NCI-H2081 (cell line): ENCODE measurements at regions not wholly inside any gene's neighbourhood (a gene's known extent, or its start where the extent isn't known, plus 50 kb on each side); places are given as distances from the start of the nearest gene placed in this dataset.

ENCODE experiments used
- DNase-seq, 2 experiments: peaks; one replicate each; lab custom pipeline; 2025; lab: John Stamatoyannopoulos, UW

DNA sequence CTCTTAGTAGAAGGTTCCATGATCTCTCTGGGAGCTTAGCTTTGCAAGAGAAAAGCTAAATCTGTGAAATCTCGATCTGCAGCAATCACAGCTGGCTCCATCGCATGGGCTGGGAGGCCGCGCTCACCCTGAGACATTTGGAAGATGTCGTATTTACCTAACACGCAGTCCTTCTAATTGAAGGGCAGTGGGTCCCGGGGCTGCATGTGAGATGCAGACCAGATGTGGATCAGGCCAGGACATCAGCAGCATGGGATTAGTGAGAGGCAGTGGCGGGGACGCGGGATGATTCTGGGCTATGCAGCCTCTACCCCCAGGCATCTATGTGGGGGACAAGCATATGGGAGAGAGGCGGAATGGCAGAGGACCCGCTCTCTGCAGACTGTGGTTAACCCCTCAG is 312.4 kb upstream of the RTL1 start:
- no peak for DNase-seq

DNA sequence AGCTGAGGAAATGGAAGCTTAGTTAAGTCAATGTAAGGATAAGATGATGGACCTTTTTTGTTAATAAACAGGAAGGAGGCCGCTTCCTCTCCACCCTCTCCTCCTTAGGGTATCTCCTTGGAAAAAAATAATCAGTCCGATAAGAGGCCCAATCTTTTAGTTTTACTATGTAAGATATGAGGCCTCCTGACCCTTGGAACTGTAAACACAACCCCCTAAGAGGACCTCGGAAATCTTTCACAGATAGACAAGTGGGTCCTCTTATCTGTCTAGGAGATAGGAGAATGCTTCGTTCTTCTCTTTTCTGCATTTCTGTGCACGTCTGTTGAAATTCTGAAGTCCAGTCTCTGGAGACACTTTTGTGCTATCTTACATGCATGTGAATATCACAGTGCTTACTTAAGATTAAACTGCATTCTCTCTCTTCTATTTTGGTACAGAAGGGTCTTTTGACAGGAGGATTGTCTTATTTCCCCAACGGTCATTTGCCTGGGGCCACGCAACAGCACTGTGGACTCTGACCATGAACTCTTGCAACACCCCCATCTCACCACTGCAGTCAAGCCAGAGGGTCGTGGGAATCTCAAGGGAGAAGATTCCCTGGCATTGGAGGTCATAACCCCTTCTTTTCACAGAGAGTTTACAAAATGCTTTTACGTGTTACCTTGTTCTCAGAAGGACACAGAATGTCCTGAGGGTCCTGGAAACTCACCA is 313.0 kb upstream of the RTL1 start:
- DNase-seq = no peak

DNA sequence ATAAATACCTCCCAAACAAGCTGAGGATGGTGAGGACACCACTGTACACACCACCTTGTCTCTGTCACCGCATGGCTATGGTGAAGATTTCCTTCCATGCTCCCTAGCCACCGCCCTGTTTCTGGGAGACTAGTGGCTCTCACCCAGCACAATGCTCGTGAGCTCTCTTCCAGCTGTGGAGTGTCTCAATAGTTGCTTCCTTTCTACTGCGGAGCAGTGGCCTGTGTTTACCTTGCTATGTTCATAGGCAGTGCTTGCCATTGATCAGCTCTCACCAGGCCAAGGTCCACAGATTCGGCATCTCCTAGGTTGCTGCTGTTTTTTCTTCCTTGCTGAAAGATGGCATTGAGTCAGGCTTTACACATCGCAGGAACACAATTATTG is 313.6 kb upstream of the RTL1 start:
- DNase-seq = no peak

DNA sequence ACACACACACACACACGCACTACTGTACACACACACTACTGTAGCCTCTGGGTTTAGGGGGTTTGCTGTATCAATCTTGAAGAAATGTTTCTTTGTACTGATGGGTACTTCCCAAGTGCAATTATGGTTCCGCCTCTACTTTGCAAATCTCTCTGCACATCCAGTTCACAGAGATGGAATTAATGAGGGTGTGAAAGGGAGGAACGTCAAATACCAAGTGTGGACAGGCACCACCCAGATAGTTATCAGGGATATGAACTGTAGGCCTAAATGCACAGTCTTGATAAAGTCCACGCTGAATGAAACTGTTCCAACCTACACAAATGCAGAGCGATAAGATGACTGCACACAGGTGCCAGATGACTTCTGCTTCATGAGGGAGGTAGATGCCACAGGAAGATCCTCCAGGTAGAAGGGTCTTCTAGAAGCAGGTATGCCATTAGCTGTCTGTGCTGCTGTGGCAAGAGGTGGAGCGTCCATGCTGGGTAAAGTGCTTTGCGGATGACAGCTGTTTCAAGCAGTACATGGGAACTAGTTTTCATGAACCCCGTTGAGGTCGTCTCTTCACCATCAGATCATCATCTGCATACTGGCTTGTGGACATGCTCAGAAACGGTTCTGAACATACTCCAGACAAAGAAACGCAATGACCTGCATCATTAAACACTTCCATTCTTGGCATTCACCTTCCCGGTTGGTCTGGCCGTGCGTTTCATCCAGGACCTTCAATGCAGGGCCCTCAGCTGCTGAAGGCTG is 314.3 kb upstream of the RTL1 start:
- DNase-seq = no peak

DNA sequence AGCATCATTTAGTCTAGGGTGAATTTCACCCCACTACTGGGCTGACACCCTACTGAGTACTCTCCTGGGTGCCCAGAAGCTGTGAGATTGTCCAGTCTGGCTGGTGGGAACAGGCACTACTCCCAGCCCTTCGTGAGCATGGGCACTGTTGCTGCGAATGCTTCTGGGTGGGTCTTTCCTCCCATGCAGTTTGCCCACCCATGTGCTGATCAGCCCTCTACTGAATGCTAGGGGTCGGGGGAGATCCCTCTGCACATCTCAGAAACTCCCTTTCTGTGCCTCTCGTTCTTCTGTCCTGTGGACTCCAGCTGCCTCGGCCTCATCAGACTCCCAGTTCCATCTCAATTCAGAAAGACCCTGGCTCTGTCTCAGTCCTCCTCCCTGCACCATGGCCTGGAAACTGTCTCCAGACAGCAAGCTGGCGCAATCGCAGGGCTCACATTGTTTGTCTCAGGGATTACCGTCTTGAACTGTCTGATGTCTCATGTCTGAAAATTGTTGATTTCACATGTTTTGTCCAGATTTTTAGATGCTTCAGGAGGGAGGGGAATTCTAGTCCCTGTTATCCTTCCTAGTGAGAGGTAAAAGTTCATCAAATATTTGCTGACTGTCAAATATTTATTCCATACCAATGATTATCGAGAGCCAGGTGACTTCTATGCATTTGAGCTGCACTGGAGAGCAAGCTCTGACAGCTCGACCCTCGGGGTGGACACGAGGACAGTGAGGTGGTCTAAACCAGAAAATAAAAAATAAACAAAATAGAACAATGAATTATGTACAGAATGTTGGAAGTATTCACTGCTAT is 316.6 kb upstream of the RTL1 start:
- no peak for DNase-seq

DNA sequence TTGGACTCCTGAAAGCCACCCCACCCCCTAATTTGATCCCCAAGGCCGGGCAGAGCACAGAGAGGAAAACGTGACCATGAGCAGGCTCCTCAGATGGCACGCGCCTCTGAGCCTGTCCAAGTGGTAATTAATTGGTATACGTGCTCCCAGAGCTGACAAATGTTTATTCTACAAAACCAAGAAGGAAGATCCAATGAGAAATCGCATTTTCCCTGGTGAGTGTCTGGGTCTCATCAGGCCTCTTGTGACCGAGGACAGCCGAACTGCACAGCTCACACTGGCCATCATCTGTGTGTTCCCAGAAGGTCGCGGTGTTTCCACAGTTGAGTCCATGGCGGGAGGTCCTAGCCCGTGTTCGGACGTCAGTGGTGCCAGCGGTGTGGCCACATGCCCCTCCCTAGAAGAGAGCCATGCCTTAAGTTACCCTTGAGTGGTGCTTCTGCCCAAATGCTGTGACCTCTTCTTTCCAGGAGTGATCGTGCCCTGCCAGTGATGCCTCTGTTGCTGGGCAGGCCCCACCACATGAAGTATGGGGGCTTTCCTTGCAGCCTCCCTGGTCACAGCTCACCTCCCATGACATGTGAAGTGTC is 317.5 kb upstream of the RTL1 start:
- DNase-seq = no peak

DNA sequence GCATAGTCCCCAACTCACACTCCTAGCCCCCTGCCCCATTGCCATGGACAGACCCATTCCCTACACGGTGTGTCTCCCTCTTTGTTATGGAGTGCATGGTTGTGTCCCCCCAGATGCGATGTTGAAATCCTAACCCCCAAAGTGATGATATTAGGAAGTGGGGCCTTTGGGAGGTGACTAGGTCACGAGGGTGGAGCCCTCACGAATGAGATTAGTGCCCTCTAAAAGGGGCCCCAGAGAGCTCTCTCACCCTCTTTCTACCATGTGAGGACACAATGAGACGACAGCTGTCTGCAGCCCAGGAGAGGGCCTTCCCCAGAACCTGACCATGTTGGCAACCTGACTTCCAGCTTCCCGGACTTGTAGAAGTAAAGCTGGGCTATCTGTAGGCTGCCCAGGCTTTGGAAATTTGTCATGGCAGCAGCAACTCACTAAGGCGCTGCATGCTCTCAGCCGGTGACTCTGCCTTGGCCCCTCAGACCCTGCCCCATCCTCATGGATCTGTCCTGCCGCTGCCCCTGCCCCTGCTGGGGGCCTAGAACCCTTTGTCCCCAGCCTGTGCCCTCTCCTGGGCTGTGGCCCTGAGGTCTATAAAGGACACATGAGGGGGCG is 318.1 kb upstream of the RTL1 start:
- no peak for DNase-seq

DNA sequence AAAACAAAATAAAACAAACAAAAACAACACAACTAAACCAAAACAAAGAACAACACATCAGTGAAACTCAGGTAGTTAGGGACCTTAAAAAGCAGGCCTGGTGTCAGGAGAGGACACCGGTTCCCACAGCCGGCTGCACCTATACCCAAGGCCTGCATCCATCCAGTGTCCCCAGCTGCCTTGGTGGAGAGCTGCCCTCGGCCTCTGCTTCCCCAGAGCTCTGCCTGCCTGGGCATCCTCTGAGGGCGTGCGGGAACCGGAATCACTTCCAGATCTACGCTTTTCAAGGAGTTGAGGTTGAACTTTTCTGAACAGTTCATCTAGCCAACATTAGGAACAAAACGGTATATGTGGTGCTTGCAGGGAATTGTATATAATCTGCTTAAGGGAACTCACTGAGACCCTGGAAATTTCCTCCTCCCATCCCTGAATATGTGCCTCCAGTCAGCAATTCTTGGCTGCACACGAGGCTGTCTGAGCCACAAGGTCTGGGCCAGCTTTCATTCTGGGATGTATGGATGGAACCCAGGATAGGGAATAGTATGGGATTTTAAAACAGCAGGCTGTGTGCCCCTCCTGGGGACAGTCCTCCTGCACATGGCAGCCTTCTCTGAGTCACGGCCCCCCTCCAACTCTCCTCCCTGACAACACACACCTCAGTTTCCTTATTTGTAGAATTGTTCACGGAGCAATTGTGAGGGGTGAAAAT is 319.0 kb upstream of the RTL1 start:
- no peak for DNase-seq

DNA sequence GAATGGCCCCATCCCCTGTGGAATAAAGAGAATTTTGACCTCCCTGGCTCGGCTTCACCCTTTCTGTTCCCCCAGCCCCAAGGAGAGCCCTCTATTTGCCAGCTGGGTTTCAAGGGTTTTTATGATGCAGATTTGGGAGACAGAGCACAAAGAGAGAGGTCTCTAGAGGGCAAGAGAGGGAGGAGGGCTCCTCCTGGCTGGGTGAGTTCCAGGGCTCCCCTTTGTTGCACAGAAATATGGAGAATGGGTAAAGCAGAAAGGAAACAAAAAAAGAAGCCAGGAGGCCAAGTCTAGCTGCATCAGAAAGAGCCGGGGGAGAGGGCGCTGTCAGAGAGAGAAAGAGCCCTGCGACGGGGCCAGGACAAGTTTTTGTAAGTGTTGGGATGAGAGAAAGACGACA is 319.6 kb upstream of the RTL1 start:
- DNase-seq = no peak

DNA sequence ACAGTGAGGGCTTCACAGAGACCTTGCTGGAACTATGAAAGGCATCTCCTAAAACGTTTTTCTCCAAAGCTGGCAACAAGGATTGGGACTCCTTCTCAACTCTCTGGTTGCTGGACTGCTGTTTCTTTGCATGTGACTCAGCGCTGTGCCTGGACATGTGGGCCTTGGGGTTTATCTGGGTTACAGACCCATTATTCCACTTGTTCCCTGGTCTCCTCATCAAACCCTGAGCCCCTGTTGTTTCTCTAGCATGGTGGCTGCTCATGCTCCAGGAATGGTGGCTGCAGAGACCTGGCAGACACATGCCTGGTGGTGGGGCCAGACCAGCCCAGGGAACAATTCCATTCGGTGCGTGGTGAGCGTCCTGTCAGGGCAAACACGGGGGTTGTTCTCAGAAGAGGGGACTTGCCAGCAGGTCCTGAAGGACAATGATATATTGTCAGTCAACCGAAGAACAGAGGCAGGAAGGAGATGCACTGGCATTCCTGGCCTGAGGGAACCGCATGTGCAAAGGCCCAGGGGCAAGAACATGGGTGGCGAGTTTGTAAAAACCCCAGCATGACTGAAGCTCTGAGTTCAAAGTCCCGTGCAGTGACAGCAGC is 320.1 kb upstream of the RTL1 start:
- no peak for DNase-seq

DNA sequence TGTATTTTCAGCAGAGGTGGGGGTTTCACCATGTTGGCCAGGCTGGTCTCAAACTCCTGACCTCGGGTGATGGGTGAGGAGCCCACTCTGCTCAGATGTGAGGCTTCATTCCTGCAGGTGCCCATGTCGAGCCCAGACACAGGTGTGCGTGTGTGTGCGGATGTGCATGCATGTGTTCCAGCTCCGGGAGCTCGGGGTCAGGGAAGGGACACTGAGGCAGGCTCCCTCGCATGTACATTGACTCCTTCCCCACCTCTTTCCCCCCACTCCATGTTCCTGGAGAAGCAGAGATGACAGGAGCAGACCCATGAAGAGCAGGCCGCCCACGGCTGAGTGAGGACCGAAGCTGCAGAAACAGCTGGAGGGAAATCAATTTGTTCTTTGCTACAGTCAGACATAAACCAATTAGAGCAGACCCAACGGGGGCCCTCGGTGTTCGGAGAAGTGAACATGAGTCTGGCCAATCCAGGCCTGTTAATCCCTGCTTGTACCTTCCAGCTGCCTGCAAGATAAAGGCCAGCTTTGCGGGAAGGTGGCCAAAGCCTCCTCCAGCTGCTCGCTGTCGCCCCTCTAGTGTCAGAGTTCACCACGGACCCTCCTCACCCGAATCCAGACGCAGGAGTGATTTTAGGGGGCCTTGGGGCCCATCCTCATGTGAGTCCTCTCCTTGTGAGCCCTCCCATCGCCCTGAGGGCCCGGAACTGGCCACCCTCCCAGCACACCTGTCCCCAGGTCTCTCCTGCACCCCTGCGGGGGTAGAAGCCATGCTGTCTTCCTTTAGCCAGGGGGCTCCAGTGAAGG is 321.0 kb upstream of the RTL1 start:
- no peak for DNase-seq

DNA sequence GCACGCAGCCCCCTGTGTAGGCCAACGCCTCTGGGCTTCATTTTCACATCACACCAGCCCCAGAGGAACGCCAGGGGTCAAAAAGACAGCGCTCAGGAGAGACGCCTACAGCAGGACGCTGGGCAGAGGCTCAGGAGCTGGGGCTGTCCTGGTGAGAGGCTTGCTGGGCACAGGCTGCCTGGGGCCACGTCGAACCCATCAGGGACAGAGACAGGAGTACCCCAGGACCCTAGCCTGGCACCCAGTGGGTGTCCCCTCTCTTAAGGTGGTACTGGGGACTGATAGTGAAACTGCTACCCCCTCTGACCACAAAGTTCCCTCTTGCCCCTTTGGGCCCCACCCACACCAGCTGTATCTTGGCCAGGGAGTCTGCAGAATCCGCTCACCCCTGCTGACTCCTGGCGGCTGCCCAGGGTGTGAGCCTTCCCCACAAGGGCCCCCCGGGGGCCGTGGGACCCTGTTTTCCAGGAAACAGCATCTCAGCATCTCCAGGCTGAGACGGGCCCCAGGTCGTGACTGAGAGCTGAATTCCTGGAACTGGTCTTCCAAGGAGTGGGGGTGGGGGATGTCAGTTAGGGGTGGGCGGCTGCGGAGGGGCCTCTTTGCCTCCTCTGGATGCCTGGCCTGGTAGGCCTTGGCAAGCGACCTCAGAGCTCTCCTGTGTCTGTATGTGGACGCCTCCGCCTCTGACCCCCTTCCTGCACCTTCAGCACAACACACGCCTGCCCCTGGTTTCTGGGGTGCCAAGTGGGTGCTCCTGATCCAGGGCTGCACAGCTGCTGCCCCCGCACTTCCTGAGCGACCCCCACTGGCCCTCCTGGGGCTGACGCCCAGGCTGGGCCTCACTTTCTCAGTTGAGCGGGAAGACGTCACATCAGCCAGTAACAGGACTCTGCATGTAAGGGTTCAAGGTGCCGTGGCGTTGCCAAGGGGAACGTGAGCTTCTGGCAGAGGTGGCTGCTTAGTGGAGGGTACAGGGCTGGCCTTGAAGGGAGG is 321.9 kb upstream of the RTL1 start:
- no peak for DNase-seq

DNA sequence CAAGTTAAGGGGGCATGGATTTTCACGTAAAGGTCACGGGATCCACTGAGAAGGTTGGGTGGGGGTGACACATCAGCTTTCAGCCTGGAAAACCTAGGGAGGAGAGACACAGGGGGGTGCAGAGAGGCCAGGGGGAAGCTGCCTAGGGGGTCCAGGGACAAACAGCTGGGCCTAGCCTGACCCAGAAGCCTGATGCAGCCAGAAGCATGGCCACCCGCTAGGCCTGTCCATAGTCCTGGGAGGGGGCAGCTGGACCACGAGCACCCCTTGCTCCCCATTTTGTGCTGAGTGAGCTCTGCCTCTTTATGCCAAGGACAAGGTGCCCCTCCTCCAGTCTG is 322.7 kb upstream of the RTL1 start:
- DNase-seq = no peak

DNA sequence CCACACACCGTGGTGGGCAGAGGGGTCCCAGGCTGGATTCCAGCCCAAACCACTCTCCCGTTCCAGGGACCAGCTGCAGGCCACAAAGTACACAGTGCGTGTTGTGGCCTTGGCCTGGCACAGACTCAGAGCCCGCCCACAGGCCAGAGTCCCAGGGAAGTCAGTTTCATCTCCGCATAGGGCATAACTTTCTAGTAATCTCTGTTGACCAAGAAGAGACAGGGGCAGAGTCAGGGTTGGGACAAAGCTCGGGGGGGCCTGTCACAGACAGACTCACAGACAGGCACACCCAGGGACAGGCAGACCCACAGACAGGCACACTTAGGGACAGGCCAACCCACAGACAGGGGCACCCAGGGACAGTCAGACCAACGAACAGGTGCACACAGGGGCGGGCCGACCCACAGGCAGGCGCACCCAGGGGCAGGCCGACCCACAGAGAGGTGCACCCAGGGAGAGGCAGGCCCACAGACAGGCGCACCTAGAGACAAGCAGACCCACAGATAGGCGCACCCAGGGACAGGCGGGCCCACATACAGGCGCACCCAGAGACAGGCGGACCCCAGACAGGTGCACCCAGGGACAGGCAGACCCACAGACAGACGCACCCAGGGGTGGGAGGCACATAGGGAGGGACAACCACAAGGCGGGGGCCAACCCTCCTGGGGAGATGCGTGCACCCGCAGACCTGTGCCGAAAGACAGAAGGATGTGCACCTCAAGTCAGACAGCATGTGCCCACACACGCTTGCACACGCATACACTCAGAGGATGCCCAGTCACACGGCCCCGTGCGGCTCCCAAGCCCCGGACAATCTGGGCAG is 323.3 kb upstream of the RTL1 start:
- no peak for DNase-seq

DNA sequence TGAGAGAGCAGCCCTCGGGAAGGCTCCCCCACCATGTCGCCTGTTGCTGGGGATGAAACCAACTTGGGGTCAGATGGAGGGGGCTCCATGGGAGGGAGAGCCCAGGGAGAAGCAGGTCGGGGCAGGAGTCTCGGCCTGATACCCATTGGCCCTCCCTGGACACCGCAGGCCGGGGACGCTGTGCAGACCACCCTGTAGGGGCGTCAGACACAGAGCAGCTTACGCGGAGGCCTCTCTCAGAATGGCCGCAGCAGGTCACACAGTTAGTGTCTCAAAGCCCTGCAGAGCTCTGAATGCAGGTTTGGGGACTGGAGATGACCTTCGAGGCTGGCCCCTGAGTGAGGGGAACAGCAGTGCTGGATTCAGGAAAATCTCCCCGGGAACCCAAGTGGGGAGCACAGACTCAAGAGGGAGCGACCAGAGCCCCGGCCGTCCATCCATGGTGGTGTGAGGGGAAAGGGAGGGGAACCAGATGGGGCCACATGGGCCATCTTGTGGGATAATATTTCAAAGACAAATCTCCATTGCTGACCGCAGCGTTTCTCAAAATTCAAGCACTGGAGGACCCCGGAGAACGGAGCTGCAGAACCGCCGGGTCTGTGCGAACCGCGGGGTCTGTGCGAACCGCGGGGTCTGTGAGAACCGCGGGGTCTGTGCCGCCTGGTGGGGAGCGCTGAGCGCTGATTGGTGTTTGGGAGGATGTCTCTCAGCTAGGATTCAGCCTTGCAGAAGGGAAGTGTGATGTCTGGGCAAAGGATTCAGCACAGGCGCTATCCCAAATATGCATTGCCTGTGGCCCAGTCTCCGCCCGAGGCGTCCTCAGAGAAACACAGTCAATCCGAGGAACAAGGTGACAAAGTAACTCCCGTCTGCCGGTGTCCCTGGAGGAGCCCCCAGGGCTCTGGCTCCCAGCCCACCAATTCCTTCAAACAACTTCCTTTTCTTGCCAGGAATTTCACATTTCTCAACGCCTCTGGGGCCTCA is 324.4 kb upstream of the RTL1 start:
- no peak for DNase-seq

DNA sequence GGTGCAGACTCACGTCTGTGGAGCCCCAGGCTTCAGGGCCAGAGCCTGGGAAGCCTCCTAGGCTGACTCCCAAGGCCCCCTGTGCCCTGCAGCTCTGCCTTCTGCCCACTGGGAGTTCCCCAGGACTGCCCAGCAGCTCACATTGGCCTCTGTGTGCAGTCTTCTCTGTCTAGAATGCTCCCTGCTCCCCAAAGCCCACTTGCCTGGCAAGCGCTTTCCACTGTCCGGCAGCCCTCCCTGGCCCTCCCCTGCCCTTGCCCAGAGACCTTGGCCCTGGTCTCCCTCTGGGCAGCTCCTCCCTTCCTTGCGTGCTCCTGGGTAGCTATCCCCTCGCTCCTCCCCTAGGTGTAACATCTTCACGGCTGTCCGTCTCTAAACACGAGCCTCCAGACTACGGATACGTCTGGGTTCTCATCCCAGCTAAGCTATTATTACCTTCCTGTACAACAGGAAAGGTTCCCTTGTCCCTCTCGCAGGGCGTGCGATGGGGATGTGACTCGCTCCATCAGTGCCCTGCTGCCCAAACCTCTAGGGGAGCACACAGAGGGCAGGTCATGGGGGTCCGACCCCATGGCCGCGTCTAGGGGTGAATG is 325.5 kb upstream of the RTL1 start:
- no peak for DNase-seq

DNA sequence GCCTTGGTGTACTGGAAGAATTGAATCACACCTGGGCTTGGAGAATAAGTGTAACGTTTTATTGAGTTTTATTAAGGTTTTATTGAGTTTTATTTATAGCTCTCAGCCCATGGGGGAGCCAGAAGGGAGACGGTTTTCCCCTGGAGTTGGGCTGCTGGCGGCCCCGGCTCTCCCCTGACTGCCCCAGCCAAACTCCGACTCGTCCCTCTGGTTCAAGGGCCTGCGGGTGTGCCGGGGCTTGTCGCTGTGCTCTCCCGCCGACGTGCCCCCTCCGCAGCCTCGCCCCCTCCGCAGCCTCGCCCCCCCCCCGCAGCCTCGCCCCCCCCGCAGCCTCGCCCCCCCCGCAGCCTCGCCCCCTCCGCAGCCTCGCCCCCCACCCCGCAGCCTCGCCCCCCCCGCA is 326.1 kb upstream of the RTL1 start:
- DNase-seq = no peak
